DMS53 treated with DMSO at 0.1 percent for 48 hours (cell line): ENCODE measurements at regions not wholly inside any gene's neighbourhood (a gene's known extent, or its start where the extent isn't known, plus 50 kb on each side); places are given as distances from the start of the nearest gene placed in this dataset.
A peak's percentile ranks its signal among the peaks of the same experiment; 100 is the strongest.
"Not testable (repeated sequence)": the region's sequence is repeated elsewhere in the genome, so short reads cannot be mapped to it uniquely, and the experiment has no call there.

Experiments
- DNase-seq: peaks from one replicate; lab custom pipeline; 2025; ENCODE audit not compliant: unreplicated experiment; lab: John Stamatoyannopoulos, UW

GRCh38 chr17:19470530-19471261, 59.7 kb downstream of the RNF112 start:
- DNase-seq: peak; percentile 41

- not testable (repeated sequence) for DNase-seq
Measured at GRCh38 chr17:19474405-19474804, 59.2 kb upstream of the SLC47A1 start.

- DNase-seq: not testable (repeated sequence)
Measured at GRCh38 chr17:19475800-19476199, 57.9 kb upstream of the SLC47A1 start.

- no peak for DNase-seq
Measured at GRCh38 chr17:19482576-19482975, 51.1 kb upstream of the SLC47A1 start.
